ENCODE measurements at regions not wholly inside any gene's neighbourhood (a gene's known extent, or its start where the extent isn't known, plus 50 kb on each side); places are given as distances from the start of the nearest gene placed in this dataset.

DNA sequence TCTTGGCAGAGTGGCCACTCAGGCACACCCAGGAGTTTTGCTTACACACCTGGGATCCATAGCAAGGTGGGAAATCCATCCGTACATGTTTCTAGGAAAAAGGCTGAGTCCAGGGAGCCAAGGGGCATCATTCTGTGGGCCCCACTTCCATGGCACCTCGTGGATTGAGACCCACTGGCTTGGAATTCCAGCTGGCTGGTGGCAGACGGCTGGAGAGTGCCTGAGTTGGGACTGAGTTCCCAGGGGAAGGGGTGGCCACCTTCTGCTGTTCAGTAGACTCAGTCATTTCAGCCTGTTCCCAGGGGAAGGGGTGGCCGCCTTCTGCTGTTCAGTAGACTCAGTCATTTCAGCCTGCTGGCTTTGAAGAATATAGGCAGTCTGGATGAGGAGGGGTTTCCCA lies 366.0 kb upstream of the GRIA3 start:
- no peak for TF ChIP-seq SIN3A (IDR thresholded peaks at IDR 0.05; ENCODE audit: borderline replicate concordance, insufficient read depth, low read length)
- TF ChIP-seq, protein P1, sequence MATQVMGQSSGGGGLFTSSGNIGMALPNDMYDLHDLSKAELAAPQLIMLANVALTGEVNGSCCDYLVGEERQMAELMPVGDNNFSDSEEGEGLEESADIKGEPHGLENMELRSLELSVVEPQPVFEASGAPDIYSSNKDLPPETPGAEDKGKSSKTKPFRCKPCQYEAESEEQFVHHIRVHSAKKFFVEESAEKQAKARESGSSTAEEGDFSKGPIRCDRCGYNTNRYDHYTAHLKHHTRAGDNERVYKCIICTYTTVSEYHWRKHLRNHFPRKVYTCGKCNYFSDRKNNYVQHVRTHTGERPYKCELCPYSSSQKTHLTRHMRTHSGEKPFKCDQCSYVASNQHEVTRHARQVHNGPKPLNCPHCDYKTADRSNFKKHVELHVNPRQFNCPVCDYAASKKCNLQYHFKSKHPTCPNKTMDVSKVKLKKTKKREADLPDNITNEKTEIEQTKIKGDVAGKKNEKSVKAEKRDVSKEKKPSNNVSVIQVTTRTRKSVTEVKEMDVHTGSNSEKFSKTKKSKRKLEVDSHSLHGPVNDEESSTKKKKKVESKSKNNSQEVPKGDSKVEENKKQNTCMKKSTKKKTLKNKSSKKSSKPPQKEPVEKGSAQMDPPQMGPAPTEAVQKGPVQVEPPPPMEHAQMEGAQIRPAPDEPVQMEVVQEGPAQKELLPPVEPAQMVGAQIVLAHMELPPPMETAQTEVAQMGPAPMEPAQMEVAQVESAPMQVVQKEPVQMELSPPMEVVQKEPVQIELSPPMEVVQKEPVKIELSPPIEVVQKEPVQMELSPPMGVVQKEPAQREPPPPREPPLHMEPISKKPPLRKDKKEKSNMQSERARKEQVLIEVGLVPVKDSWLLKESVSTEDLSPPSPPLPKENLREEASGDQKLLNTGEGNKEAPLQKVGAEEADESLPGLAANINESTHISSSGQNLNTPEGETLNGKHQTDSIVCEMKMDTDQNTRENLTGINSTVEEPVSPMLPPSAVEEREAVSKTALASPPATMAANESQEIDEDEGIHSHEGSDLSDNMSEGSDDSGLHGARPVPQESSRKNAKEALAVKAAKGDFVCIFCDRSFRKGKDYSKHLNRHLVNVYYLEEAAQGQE (IDR thresholded peaks at IDR 0.05; ENCODE audit: insufficient read depth in 1 of 2, low read depth in 2 of 2, low read length in 2 of 2), result no peak
- TF ChIP-seq POLR2AphosphoS5 (IDR thresholded peaks at IDR 0.05; ENCODE audit: low read depth, low read length), result no peak
- no peak for TF ChIP-seq FOXP2 (optimal IDR thresholded peaks at IDR 0.05; ENCODE audit: borderline replicate concordance, extremely low read depth, extremely low read length, insufficient read depth)

Data from PFSK-1 (cell line).